Activated CD8-positive, alpha-beta T cell treated with anti-CD3 and anti-CD28 coated beads for 36 hours (primary cell): ENCODE measurements at regions not wholly inside any gene's neighbourhood (a gene's known extent, or its start where the extent isn't known, plus 50 kb on each side); places are given as distances from the start of the nearest gene placed in this dataset.

Experiments
- ATAC-seq: fragments of 200-7000 bp; cut with Tn5 transposase; one replicate; pipeline ENCODE4 v1.10.0; 2021; ENCODE audit warnings: mild to moderate bottlenecking, moderate library complexity
- CTCF ChIA-PET: fragments of 350-600 bp; sonication (Branson Sonifier 250); formaldehyde crosslinking; loops from one replicate; lab custom pipeline; 2021; ENCODE audit warnings: antibody characterized with exemption; lab: Charles Lee
- POLR2A ChIA-PET: fragments of 350-600 bp; sonication (Branson Sonifier 250); formaldehyde crosslinking; loops from one replicate; lab custom pipeline; 2021; ENCODE audit warnings: antibody characterized with exemption; lab: Charles Lee
- DNase-seq: peaks from one replicate; pipeline ENCODE4 v3.0.0-alpha.2; 2020
- H3K27ac Mint-ChIP-seq: one replicate; pipeline ENCODE4 v1.8.0; 2021; ENCODE audit warnings: mild to moderate bottlenecking, mixed read lengths
- H3K27me3 Mint-ChIP-seq: one replicate; pipeline ENCODE4 v1.8.0; 2021; ENCODE audit warnings: mixed read lengths
- H3K36me3 Mint-ChIP-seq: one replicate; pipeline ENCODE4 v1.8.0; 2021; ENCODE audit warnings: low read depth, mixed read lengths
- H3K4me1 Mint-ChIP-seq: one replicate; pipeline ENCODE4 v1.8.0; 2021; ENCODE audit warnings: low read depth, mixed read lengths
- H3K4me3 Mint-ChIP-seq: one replicate; pipeline ENCODE4 v1.8.0; 2021; ENCODE audit warnings: mild to moderate bottlenecking, moderate library complexity, mixed read lengths
- H3K9me3 Mint-ChIP-seq: one replicate; pipeline ENCODE4 v1.8.0; 2021; ENCODE audit warnings: mixed read lengths
- CTCF ChIP-seq: fragments of 200-600 bp; IDR thresholded peaks from one replicate; pipeline ENCODE4 v1.8.0; 2022; ENCODE audit warnings: antibody characterized with exemption, mild to moderate bottlenecking
- intact Hi-C: fragments of 100-400 bp; cut with micrococcal nuclease; formaldehyde crosslinking; loops from one replicate; pipeline ENCODE4 v1.10.0; 2022

GRCh38 chr6:88544986-88545612 is 379.0 kb upstream of the CNR1 start:
- H3K27ac Mint-ChIP-seq: no peak overlapping the region

DNA sequence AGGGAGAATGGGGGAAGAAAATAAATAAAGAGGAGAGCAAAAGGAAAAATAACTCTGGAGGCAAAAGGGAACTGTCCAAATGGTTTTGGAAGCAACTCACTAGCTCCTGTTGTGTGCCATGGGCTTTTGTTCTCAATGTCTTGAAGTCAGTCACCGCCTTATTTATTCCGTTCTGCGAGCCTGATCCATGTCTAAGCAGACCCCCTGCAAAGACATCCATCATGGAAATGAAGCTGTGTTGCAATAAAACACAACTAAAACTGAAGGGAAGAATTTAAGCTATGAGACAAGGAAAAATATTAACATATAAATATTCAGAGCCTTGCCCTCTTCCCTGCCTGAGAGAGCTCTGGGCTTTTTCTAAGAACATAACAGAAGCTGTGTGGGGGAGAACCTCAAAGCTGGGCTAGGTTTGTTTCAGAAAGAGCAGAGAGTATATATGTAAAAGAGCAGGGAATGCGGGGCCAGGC is 373.2 kb upstream of the CNR1 start:
- intact Hi-C loops: no loop called here
- DNase-seq (no peak), ATAC-seq (no peak)
- ChIA-PET CTCF (interaction anchor here (1.5 kb wide), 1 partner anchor 30 kb away, joined by 4 read pairs; no protein-coding TSS in a partner anchor), POLR2A (no interaction called here)
- Mint-ChIP-seq H3K9me3 (no peaks in the 10 kb centered on the region), H3K27me3 (peaks cover 30% of the 10 kb centered on the region), H3K27ac (no peak overlapping the region), H3K4me1 (no peaks in the 10 kb centered on the region), H3K36me3 (no peaks in the 10 kb centered on the region), H3K4me3 (no peak overlapping the region)
- no peak for TF ChIP-seq CTCF

More at GRCh38 chr6:88544986-88545612, 379.0 kb upstream of the CNR1 start:
- ATAC-seq (no peak), DNase-seq (no peak)
- intact Hi-C loops: no loop called here
- Mint-ChIP-seq H3K4me3 (no peak overlapping the region), H3K36me3 (no peaks in the 10 kb centered on the region), H3K27me3 (peaks cover 3% of the 10 kb centered on the region), H3K4me1 (peaks cover 4% of the 10 kb centered on the region), H3K9me3 (peaks cover 2% of the 10 kb centered on the region)
- no peak for TF ChIP-seq CTCF
- POLR2A ChIA-PET: interaction anchor here (0.6 kb wide), 1 partner anchor 623 kb away, joined by 3 read pairs; no protein-coding TSS in a partner anchor
- CTCF ChIA-PET: interaction anchor here (1.3 kb wide), 1 partner anchor 234 kb away, joined by 3 read pairs; no protein-coding TSS in a partner anchor

GRCh38 chr6:88538840-88539239 is 372.7 kb upstream of the CNR1 start:
- no peaks in the 10 kb centered on the region for H3K4me1 Mint-ChIP-seq
- no peaks in the 10 kb centered on the region for H3K9me3 Mint-ChIP-seq
- DNase-seq (no peak), ATAC-seq (no peak)
- CTCF ChIA-PET: interaction anchor here (1.5 kb wide), 1 partner anchor 29 kb away, joined by 4 read pairs; no protein-coding TSS in a partner anchor
- POLR2A ChIA-PET: no interaction called here
- no peak overlapping the region for H3K4me3 Mint-ChIP-seq
- intact Hi-C loops: no loop called here
- H3K36me3 Mint-ChIP-seq: no peaks in the 10 kb centered on the region
- no peak overlapping the region for H3K27ac Mint-ChIP-seq
- TF ChIP-seq CTCF: no peak
- H3K27me3 Mint-ChIP-seq: peaks cover 32% of the 10 kb centered on the region

DNA sequence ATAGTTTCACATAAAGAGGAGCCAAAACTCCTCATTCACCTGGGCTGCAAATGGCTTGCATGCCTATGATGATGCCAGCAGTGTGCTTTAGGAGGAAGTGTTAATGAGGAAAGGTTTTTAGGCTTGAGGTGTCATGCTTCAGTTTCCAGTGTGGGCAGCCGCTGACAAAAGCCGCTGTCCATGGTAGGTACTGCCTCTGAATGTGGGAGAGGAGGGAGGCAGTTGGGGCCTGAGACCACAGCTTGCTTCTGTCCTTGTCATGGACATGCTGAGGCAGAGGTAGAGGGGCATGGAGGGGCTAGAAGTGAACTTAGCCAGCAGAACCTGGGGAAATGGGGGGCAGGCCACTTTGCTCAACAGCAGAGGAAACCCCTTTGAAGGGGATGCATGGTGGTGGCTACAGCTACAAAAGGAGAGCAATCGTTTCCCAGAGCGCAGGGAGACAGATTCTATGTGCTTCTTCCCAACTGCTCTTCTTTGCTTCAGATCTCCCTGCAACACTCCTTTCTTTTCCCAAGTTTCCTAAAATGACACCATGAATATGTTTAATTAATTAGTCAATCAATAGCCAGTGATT is 372.1 kb upstream of the CNR1 start:
- intact Hi-C loops: no loop called here
- POLR2A ChIA-PET: no interaction called here
- H3K4me1 Mint-ChIP-seq: no peaks in the 10 kb centered on the region
- ATAC-seq (no peak), DNase-seq (no peak)
- H3K9me3 Mint-ChIP-seq: no peaks in the 10 kb centered on the region
- H3K36me3 Mint-ChIP-seq: no peaks in the 10 kb centered on the region
- no peak overlapping the region for H3K4me3 Mint-ChIP-seq
- no peak for TF ChIP-seq CTCF
- CTCF ChIA-PET: no interaction called here
- H3K27me3 Mint-ChIP-seq: peaks cover 32% of the 10 kb centered on the region
- H3K27ac Mint-ChIP-seq: no peak overlapping the region

DNA sequence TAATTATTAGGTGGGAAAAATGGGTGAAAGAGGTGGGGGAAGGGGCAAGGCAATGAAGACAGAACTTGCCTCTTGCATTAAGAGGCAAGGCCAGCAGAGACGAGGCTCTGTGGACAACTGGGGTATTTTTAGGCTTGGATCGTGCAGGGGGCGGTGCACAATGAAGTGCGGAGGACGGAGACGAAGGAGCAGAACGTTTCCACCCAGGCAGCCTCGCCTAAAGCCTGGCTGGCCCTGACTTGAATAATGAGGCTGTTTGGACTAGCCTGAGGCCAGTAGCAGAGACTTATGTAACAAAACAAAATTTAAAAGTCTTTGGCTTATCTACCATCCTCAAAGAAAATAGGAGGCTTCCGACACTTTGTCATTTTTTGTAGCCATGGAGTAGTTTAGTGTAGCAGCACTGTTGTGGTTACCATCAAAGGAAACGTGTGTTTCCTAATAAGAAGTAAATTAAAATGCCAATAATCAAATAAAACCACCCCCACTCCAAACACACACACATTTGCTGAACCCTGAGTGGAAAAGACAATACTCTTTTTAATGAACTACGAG is 370.0 kb upstream of the CNR1 start:
- no peak for DNase-seq
- Mint-ChIP-seq H3K4me3 (no peak overlapping the region), H3K9me3 (no peaks in the 10 kb centered on the region), H3K36me3 (no peaks in the 10 kb centered on the region), H3K4me1 (no peaks in the 10 kb centered on the region), H3K27ac (no peak overlapping the region), H3K27me3 (peaks cover 32% of the 10 kb centered on the region)
- ChIA-PET CTCF (no interaction called here), POLR2A (no interaction called here)
- no peak for TF ChIP-seq CTCF
- no peak for ATAC-seq
- intact Hi-C loops: no loop called here
